Astrocyte of the cerebellum (primary cell): ENCODE measurements at regions not wholly inside any gene's neighbourhood (a gene's known extent, or its start where the extent isn't known, plus 50 kb on each side); places are given as distances from the start of the nearest gene placed in this dataset.

Experiments used
- DNase-seq: peaks from one replicate; pipeline ENCODE4 v3.0.0-alpha.2; 2011; ENCODE audit warnings: low read depth
- H3K4me3 ChIP-seq: 2 replicates; pipeline ENCODE4 v1.5.1; 2011; ENCODE audit warnings: mild to moderate bottlenecking, low read depth, low read length, moderate library complexity
- CTCF ChIP-seq: IDR thresholded peaks from 2 replicates; pipeline ENCODE4 v1.5.1; 2012; ENCODE audit warnings: low read length, low read depth, moderate library complexity, mild to moderate bottlenecking; ENCODE audit errors: missing control alignments
- in situ Hi-C: cut with HindIII; loops from 2 replicates; pipeline ENCODE4 v1.10.0; 2017; ENCODE audit warnings: low sequenced_read_pairs

- in situ Hi-C loops, result no loop called here
- no peak for TF ChIP-seq CTCF
- H3K4me3 ChIP-seq, result no peak overlapping the region
- no peak for DNase-seq
These were observed 249.3 kb upstream of the THBS1 start for GRCh38 chr15:39331584-39331983.

DNA sequence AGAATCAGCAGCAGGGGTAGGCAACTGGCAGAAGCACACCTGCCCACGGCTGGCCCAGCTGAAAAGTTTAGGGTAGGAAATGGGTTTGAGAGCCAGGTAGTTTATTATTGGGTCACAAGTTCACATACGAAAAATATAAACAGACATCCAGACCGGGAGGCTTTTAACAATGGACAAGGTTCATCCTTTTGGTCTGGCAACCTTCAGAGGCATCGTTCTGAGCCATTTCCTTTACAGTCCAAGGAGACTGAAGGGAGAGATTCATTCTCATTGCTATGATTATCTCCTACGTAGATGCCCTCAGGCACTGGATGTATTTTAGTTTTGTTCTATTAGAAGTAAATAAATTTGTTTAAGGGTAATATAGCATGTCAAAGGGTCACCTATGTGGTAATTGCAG, 248.0 kb upstream of the THBS1 start:
- no peak for TF ChIP-seq CTCF
- in situ Hi-C loops, result no loop called here
- H3K4me3 ChIP-seq, result no peak overlapping the region
- no peak for DNase-seq

DNA sequence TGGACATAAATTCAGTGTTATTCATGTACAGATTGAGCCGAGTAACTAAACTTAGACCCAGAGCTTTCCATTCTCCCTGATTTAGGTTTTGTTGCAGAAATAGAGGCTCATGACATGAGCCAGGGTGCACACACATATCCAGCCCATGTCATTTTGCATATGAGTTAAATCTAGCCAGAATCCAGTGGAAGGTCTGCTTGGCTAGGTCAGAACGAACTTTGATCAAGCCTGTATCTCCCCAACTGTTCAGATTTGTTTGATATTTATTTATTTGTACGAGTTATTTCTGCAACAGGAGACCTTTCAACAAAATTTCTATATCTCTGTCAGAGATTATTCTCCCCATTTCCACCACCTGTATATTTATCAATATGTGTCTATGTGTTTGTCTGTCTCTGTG, 247.5 kb upstream of the THBS1 start:
- no peak overlapping the region for H3K4me3 ChIP-seq
- TF ChIP-seq CTCF, result no peak
- in situ Hi-C loops, result no loop called here
- DNase-seq, result no peak

- DNase-seq, result no peak
- in situ Hi-C loops, result no loop called here
- no peak overlapping the region for H3K4me3 ChIP-seq
- TF ChIP-seq CTCF, result no peak
These were observed 247.0 kb upstream of the THBS1 start for GRCh38 chr15:39333896-39334295.

GRCh38 chr15:39336926-39337325, 244.0 kb upstream of the THBS1 start:
- no peak for TF ChIP-seq CTCF
- in situ Hi-C loops, result no loop called here
- H3K4me3 ChIP-seq, result no peak overlapping the region
- DNase-seq, result no peak

GRCh38 chr15:39338251-39338650, 242.6 kb upstream of the THBS1 start:
- in situ Hi-C loops, result no loop called here
- no peak for TF ChIP-seq CTCF
- no peak for DNase-seq
- no peak overlapping the region for H3K4me3 ChIP-seq
